GM18508 (cell line): ENCODE measurements at regions not wholly inside any gene's neighbourhood (a gene's known extent, or its start where the extent isn't known, plus 50 kb on each side); places are given as distances from the start of the nearest gene placed in this dataset.

Experiments used
- ATAC-seq: cut with Tn5 transposase; IDR thresholded peaks from one replicate; pipeline ENCODE4 v1.9.1; 2021; ENCODE audit warnings: moderate number of reproducible peaks; ENCODE audit not compliant: insufficient read depth, unreplicated experiment

GRCh38 chr13:40063703-40064102 lies 408.2 kb downstream of the COG6 start:
- ATAC-seq = no peak

- ATAC-seq = no peak
Observed at GRCh38 chr13:40064154-40065097, 409.0 kb downstream of the COG6 start.

GRCh38 chr13:40069173-40070044 lies 413.9 kb downstream of the COG6 start:
- ATAC-seq = no peak

DNA sequence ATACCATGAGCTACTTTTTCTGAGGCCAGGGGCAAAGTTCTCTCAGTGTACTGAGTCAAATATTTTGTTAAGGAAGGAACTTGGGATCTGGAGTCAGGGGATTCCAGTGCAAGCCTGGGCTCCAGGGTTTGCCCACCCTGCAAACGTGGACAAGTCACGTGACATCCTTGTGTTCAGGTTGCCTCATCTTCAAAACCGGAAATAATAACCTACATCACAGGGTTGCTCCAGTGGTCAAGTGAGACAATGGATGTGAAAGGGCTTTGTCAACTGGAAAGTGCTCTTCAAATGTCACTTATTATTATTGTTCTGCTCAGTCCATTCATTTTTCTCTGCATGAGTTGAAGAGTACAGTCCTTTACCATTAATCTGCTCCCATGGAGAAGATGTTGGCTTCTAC lies 414.9 kb downstream of the COG6 start:
- ATAC-seq = no peak

GRCh38 chr13:40072663-40073120 lies 417.2 kb downstream of the COG6 start:
- no peak for ATAC-seq

GRCh38 chr13:40074338-40074737 lies 418.9 kb downstream of the COG6 start:
- no peak for ATAC-seq

DNA sequence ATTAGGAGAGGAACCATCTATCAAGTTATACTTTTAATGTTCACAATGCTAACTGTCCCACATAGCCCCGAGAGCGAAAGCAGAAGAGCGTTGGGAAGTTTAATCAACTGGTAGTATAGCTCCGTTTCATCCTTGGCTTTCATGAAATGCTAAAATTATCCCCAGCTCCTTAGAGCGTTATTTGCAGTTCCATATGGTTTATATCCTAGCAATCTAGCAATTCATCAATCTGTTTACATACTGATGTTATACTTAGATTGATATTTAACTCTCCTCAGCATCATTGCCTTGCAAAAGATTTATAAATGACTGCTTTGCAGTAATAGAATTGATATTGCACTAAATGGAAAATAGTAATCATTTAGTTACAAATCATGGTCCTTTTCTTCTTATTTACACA lies 419.8 kb downstream of the COG6 start:
- no peak for ATAC-seq

- ATAC-seq = no peak
Observed at GRCh38 chr13:40076765-40077362, 421.4 kb downstream of the COG6 start.

- no peak for ATAC-seq
Observed at GRCh38 chr13:40077396-40078027, 422.1 kb downstream of the COG6 start.

DNA sequence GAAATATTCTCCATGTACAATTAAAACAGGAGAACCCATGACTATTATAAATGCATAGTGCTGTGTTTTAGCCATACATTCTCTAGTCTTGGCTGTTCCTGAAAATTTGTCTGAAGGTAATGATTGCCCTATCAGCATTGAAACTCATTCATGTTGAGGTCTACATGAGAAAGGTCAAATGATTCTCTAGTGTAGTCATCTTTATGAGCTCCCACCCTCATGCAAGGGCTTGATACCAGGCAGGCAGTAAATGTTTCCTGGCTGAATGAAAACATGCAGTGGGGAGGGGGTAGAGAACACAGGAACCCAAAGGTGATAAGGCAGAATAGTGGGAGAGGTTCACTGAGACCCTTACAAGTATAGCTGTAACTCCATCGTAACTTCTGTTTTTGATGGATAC lies 424.3 kb downstream of the COG6 start:
- ATAC-seq = no peak

- ATAC-seq = no peak
Observed at GRCh38 chr13:40080676-40081075, 425.2 kb downstream of the COG6 start.

DNA sequence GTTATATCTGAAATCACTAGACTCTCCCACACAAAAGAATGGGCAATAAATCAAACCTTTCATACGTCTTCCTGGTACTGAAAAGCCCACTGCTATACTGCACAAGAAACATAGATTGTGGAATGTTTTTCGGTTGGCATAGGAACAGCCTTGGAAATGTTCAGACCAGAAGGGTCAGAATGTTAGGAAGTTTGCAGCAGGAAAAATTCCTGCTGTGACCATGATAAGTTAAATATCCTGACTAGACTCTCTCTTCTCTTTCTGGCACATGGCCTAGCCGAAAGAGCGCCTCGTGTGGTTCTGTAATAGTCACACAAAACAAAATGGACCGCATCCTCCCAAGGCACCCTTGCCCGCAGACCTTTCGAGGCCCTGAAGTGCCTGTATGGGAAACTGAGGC lies 427.2 kb downstream of the COG6 start:
- no peak for ATAC-seq

DNA sequence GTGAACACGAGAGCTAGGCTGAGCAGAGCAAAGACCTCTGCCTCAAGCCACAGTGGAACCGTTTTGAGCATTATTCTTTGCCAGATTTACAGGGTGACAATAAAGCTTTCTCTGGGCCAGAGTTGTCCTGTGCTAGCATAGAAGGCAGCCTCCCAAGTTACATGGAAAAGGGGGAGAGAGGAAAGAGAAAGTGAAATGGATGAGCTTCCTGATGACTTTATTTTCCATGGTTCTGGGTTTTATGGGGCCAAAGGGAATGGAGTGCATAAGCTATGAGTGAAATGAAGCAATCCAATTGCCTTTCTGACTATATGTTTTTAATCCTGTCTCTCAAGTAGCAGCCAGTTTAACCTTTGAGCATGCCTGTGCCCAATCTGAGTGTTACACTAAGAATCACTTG lies 428.4 kb downstream of the COG6 start:
- ATAC-seq = no peak

DNA sequence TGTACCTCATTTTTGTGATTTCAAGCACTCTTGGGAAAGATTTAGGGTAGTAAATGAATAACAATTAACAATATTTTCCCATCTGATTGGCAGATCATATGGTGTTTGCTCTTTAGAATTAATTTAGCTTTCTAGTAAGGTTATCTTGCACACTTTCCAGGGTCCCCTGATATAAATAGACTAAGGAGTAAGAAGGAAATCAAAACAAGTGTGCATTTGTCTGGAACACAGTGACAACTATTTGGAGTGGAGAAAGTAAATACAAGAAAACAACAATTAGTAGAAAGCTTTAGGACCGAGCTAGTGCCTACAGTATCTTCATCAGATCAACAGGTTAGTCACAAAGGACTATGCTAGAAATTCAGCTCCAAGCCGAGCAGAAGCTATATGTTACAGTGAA lies 429.5 kb downstream of the COG6 start:
- no peak for ATAC-seq

GRCh38 chr13:40087091-40088002 lies 431.9 kb downstream of the COG6 start:
- no peak for ATAC-seq

GRCh38 chr13:40094056-40094455 lies 438.6 kb downstream of the COG6 start:
- ATAC-seq = no peak

DNA sequence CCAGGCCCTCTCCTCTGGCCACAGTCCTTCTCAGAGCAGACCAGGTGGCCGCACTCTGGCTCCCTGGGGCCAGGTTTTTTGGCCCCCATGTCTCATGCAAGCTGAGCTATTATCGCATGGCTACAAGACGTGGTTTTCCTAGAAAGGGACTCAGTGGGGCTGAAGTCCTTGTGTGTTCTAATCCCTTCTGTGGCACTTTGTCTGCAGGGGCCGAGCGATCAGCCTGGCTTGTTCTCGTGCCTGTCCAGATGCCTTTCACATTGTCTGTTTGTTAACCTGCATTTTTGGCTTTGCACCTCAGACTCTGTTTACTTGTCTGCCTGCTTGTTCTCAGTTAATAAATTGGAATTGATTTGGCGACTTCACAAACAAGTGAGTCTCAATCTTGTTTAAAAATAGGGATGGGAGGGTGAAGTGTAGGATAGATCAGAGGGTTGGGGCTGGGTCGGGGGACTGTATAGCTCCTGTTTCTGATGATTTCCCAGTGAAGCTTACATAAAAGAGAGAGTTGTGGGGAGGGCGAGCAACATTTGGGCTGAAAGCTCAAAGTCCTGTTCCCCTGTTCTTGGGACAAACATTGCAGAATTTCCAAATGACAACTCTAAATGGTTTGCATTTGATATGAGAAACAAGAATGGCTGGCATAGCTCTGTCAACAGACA lies 440.4 kb downstream of the COG6 start:
- no peak for ATAC-seq

GRCh38 chr13:40096357-40096901 lies 441.0 kb downstream of the COG6 start:
- no peak for ATAC-seq
